ENCODE measurements at regions not wholly inside any gene's neighbourhood (a gene's known extent, or its start where the extent isn't known, plus 50 kb on each side); places are given as distances from the start of the nearest gene placed in this dataset.
A peak's percentile ranks its signal among the peaks of the same experiment; 100 is the strongest.

- no peak for ATAC-seq
- TF ChIP-seq, protein P1, sequence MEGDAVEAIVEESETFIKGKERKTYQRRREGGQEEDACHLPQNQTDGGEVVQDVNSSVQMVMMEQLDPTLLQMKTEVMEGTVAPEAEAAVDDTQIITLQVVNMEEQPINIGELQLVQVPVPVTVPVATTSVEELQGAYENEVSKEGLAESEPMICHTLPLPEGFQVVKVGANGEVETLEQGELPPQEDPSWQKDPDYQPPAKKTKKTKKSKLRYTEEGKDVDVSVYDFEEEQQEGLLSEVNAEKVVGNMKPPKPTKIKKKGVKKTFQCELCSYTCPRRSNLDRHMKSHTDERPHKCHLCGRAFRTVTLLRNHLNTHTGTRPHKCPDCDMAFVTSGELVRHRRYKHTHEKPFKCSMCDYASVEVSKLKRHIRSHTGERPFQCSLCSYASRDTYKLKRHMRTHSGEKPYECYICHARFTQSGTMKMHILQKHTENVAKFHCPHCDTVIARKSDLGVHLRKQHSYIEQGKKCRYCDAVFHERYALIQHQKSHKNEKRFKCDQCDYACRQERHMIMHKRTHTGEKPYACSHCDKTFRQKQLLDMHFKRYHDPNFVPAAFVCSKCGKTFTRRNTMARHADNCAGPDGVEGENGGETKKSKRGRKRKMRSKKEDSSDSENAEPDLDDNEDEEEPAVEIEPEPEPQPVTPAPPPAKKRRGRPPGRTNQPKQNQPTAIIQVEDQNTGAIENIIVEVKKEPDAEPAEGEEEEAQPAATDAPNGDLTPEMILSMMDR (IDR thresholded peaks at IDR 0.05), result no peak
- H3K4me3 ChIP-seq, result no peak overlapping the region
These were observed 169.3 kb downstream of the RBFOX3 start for GRCh38 chr17:79441356-79442160.

GRCh38 chr17:79440251-79440650 is 170.6 kb downstream of the RBFOX3 start:
- intact Hi-C loops (cut with DNase I), result no loop called here
- no peak overlapping the region for H3K4me3 ChIP-seq
- no peaks in the 10 kb centered on the region for H3K9me3 ChIP-seq
- peaks cover 19% of the 10 kb centered on the region for H3K27me3 ChIP-seq (ENCODE audit: low read depth)
- no peaks in the 10 kb centered on the region for H3K4me1 ChIP-seq
- TF ChIP-seq, protein P1 (IDR thresholded peaks at IDR 0.05), result no peak
- no peak overlapping the region for H3K27ac ChIP-seq
- DNase-seq (no peak), ATAC-seq (no peak)
- H3K36me3 ChIP-seq, result no peaks in the 10 kb centered on the region

More at GRCh38 chr17:79441356-79442160, 169.3 kb downstream of the RBFOX3 start:
- Histone ChIP-seq H3K9me3 (no peaks in the 10 kb centered on the region), H3K27me3 (ENCODE audit: low read depth) (peaks cover 15% of the 10 kb centered on the region), H3K4me1 (no peaks in the 10 kb centered on the region), H3K27ac (no peak overlapping the region), H3K36me3 (no peaks in the 10 kb centered on the region)
- DNase-seq, result no peak
- intact Hi-C loops (cut with DNase I), result no loop called here

DNA sequence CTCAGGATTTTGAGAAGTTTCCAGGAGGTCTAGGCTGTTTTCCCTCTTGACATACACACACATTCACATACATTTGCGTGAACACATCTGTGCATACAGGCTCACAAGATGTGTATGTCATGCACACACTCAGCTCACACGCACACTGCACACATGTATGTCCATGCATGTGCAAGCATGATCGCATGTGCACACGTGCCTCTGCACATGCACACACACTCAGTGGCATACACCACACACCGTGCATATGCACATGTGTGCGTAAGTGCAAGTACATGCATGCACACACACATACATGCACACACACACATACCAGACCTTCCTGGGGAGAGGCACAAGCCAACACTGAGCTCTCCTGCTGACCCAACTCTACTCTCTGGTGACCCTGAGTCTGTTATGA is 171.4 kb downstream of the RBFOX3 start:
- Histone ChIP-seq H3K4me3 (no peak overlapping the region), H3K4me1 (no peaks in the 10 kb centered on the region), H3K27ac (no peak overlapping the region), H3K9me3 (no peaks in the 10 kb centered on the region), H3K36me3 (no peaks in the 10 kb centered on the region), H3K27me3 (ENCODE audit: low read depth) (peaks cover 19% of the 10 kb centered on the region)
- intact Hi-C loops (cut with DNase I), result no loop called here
- DNase-seq (no peak), ATAC-seq (peak in 1 of 2 donors; percentile 10)
- TF ChIP-seq, protein P1 (IDR thresholded peaks at IDR 0.05), result no peak

GRCh38 chr17:79438546-79439334 is 172.1 kb downstream of the RBFOX3 start:
- intact Hi-C loops (cut with DNase I), result no loop called here
- ATAC-seq, result no peak
- DNase-seq, result no peak

GRCh38 chr17:79438058-79438457 is 172.8 kb downstream of the RBFOX3 start:
- intact Hi-C loops (cut with DNase I), result no loop called here
- H3K27me3 ChIP-seq (ENCODE audit: low read depth), result peaks cover 19% of the 10 kb centered on the region
- ATAC-seq (no peak), DNase-seq (no peak)
- TF ChIP-seq, protein P1 (IDR thresholded peaks at IDR 0.05), result no peak
- H3K4me3 ChIP-seq, result no peak overlapping the region
- H3K27ac ChIP-seq, result no peak overlapping the region
- no peaks in the 10 kb centered on the region for H3K9me3 ChIP-seq
- no peaks in the 10 kb centered on the region for H3K36me3 ChIP-seq
- H3K4me1 ChIP-seq, result no peaks in the 10 kb centered on the region

More at GRCh38 chr17:79438546-79439334, 172.1 kb downstream of the RBFOX3 start:
- H3K36me3 ChIP-seq, result no peaks in the 10 kb centered on the region
- H3K9me3 ChIP-seq, result no peaks in the 10 kb centered on the region
- no peak overlapping the region for H3K4me3 ChIP-seq
- H3K27me3 ChIP-seq (ENCODE audit: low read depth), result peaks cover 19% of the 10 kb centered on the region
- TF ChIP-seq, protein P1 (IDR thresholded peaks at IDR 0.05), result no peak
- H3K27ac ChIP-seq, result no peak overlapping the region
- no peaks in the 10 kb centered on the region for H3K4me1 ChIP-seq

Data from lower lobe of right lung (tissue), 2 donors.